H1 (cell line): ENCODE measurements at regions not wholly inside any gene's neighbourhood (a gene's known extent, or its start where the extent isn't known, plus 50 kb on each side); places are given as distances from the start of the nearest gene placed in this dataset.

Experiments used
- CTBP2 ChIP-seq: IDR thresholded peaks from 2 replicates; pipeline ENCODE4 v1.7.0; 2011; ENCODE audit warnings: borderline replicate concordance, mild to moderate bottlenecking, moderate library complexity, mixed read lengths, low read length; ENCODE audit not compliant: insufficient read depth, insufficient read length
- FOSL1 ChIP-seq: IDR thresholded peaks from 2 replicates; pipeline ENCODE4 v1.6.1; 2011; ENCODE audit warnings: mild to moderate bottlenecking, low read depth, low read length, moderate library complexity; ENCODE audit not compliant: insufficient read depth
- HDAC6 ChIP-seq: IDR thresholded peaks from one replicate; pipeline ENCODE4 v1.7.1; 2012; ENCODE audit warnings: low read depth, mild to moderate bottlenecking, inconsistent platforms, low read length, moderate library complexity
- NANOG ChIP-seq: IDR thresholded peaks from 2 replicates; pipeline ENCODE4 v1.6.1; 2011; ENCODE audit warnings: low read length, low read depth, mild to moderate bottlenecking, inconsistent platforms; ENCODE audit not compliant: insufficient read depth, poor library complexity, severe bottlenecking
- NRF1 ChIP-seq: IDR thresholded peaks from 2 replicates; pipeline ENCODE4 v1.6.1; 2011; ENCODE audit warnings: mild to moderate bottlenecking, low read depth, low read length, improper control_type of control experiment
- POLR2A ChIP-seq, 2 experiments: IDR thresholded peaks; 1 replicate in 1 of 2; 2 replicates in 1 of 2; pipeline ENCODE4 v1.6.1; 2011; ENCODE audit warnings: low read depth in 2 of 2, low read length in 2 of 2, mild to moderate bottlenecking in 2 of 2; ENCODE audit errors: control extremely low read depth in 1 of 2
- RBBP5 ChIP-seq: IDR thresholded peaks from 2 replicates; pipeline ENCODE4 v1.7.1; 2012; ENCODE audit warnings: low read depth, mild to moderate bottlenecking, inconsistent platforms, low read length, moderate library complexity, borderline replicate concordance
- SIN3A ChIP-seq, 2 experiments: IDR thresholded peaks in 1 of 2; conservative IDR thresholded peaks in 1 of 2; 2 replicates each; pipeline ENCODE4 v1.6.1; 2011 to 2012; ENCODE audit warnings: low read length in 2 of 2, improper control_type of control experiment in 1 of 2, low read depth in 1 of 2, mild to moderate bottlenecking in 1 of 2
- SP4 ChIP-seq: IDR thresholded peaks from 2 replicates; pipeline ENCODE4 v1.6.1; 2012; ENCODE audit warnings: low read length, inconsistent platforms
- SRF ChIP-seq: IDR thresholded peaks from 2 replicates; pipeline ENCODE4 v1.6.1; 2011; ENCODE audit warnings: mild to moderate bottlenecking, low read depth, low read length, moderate library complexity
- SUZ12 ChIP-seq: fragments of 200-600 bp; sonication (generic); IDR thresholded peaks from 2 replicates; pipeline ENCODE4 v1.6.1; 2012; ENCODE audit warnings: mild to moderate bottlenecking, inconsistent platforms, low read length, moderate library complexity, mixed read lengths
- TAF7 ChIP-seq: optimal IDR thresholded peaks from 2 replicates; pipeline ENCODE3; 2011; ENCODE audit warnings: low read depth, mild to moderate bottlenecking, inconsistent platforms, low read length, moderate library complexity, borderline replicate concordance
- TCF12 ChIP-seq: IDR thresholded peaks from 2 replicates; pipeline ENCODE4 v1.6.1; 2011; ENCODE audit warnings: low read depth, mild to moderate bottlenecking, low read length
- TEAD4 ChIP-seq: IDR thresholded peaks from 2 replicates; pipeline ENCODE4 v1.6.1; 2012; ENCODE audit warnings: low read depth, low read length, inconsistent platforms, mixed read lengths
- TF ChIP-seq, protein P1 (sequence below): IDR thresholded peaks from 2 replicates; pipeline ENCODE4 v1.6.1; 2012; ENCODE audit warnings: inconsistent platforms
- TF ChIP-seq, protein P2 (sequence below): IDR thresholded peaks from 2 replicates; pipeline ENCODE4 v1.6.1; 2012; ENCODE audit warnings: low read length, inconsistent platforms

DNA sequence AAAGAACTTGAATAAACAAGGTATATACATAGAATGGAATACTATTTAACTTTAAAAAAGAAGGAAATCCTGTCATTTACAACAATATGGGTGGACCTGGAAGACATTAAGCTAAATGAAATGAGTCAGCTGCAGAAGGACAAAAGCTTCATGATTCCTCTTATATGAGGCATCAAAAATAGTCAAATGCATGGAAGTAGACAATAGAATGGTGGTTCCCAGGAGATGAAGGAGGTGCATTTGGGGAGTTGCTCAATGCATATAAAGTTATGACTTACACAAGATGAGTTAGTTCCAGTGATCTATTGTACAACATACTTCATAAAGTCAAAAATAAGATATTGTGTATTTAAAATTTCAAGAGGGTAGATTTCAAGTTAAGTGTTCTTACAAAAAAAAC is 426.1 kb upstream of the UBE2E3 start (continued):
- TF ChIP-seq SP4: no peak
- no peak for TF ChIP-seq SRF
- TF ChIP-seq NRF1: no peak
- no peak for TF ChIP-seq FOSL1
- TF ChIP-seq RBBP5: no peak
- TF ChIP-seq CTBP2: no peak
- no peak for TF ChIP-seq TAF7
- TF ChIP-seq NANOG: no peak
- TF ChIP-seq, protein P1, sequence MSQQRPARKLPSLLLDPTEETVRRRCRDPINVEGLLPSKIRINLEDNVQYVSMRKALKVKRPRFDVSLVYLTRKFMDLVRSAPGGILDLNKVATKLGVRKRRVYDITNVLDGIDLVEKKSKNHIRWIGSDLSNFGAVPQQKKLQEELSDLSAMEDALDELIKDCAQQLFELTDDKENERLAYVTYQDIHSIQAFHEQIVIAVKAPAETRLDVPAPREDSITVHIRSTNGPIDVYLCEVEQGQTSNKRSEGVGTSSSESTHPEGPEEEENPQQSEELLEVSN: no peak
- TF ChIP-seq TCF12: no peak
- TF ChIP-seq SUZ12: no peak
- no peak for TF ChIP-seq POLR2A (IDR thresholded peaks at IDR 0.05; ENCODE audit: control extremely low read depth in 1 of 2, low read depth in 2 of 2, low read length in 2 of 2)
- TF ChIP-seq, protein P2, sequence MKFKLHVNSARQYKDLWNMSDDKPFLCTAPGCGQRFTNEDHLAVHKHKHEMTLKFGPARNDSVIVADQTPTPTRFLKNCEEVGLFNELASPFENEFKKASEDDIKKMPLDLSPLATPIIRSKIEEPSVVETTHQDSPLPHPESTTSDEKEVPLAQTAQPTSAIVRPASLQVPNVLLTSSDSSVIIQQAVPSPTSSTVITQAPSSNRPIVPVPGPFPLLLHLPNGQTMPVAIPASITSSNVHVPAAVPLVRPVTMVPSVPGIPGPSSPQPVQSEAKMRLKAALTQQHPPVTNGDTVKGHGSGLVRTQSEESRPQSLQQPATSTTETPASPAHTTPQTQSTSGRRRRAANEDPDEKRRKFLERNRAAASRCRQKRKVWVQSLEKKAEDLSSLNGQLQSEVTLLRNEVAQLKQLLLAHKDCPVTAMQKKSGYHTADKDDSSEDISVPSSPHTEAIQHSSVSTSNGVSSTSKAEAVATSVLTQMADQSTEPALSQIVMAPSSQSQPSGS: no peak
- no peak for TF ChIP-seq SIN3A (conservative IDR thresholded peaks at IDR 0.05 in 1 of 2, IDR thresholded peaks at IDR 0.05 in 1 of 2; ENCODE audit: low read depth in 1 of 2, low read length in 2 of 2)
- TF ChIP-seq TEAD4: no peak
- no peak for TF ChIP-seq HDAC6
- TF ChIP-seq, all 59 proteins: peak for 0
